SW480 (cell line): ENCODE measurements at regions not wholly inside any gene's neighbourhood (a gene's known extent, or its start where the extent isn't known, plus 50 kb on each side); places are given as distances from the start of the nearest gene placed in this dataset.
"Not testable (repeated sequence)": the region's sequence is repeated elsewhere in the genome, so short reads cannot be mapped to it uniquely, and the experiment has no call there.

Source experiments
- DNase-seq: peaks from one replicate; pipeline ENCODE4 v3.0.0-alpha.2; 2016; ENCODE audit warnings: low spot score

DNA sequence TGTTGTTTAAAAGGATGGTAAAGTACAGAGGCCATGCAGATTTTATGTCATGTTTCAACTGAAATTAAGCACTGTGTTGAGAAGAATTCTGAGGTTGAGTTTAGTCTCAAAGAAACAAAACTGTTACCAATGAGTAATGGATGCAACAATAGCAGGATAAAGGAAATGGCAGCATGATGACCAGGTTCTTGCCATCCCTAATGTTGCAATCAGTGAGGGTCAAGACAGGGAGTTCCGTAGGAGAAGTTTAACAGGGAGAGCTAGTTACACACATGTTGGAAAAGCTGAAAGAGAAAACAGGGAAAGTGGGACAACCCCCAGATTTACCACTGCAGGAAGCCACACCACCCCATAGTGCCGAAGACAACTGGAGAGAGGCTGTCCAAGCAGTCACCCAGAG lies 343.8 kb upstream of the EPHA4 start:
- DNase-seq: no peak

DNA sequence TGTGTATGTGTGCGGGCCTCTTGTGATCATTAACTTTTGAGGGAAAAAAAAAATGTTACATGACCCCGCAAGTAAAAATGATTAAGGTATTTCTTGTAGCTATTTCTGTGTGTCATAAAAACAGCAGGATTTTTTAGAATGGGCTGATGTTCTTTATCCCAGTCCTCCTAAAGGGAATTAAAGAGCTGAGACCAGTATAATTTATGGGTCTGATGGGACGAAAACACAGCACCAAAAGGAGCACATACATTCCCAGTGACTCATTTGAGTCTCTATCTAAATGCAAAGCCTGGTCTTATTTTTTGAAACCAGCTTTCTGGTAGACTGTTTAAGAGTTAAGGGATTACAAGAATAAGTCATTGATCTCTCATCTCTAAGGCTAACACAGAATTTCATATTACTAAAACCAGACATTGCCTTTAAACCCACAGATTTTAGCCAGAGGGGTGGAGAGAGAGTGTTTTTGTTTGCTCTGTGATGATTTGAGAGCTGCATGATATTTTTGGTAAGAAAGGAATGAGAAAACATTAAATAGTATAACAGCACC lies 342.3 kb upstream of the EPHA4 start:
- DNase-seq: no peak

DNA sequence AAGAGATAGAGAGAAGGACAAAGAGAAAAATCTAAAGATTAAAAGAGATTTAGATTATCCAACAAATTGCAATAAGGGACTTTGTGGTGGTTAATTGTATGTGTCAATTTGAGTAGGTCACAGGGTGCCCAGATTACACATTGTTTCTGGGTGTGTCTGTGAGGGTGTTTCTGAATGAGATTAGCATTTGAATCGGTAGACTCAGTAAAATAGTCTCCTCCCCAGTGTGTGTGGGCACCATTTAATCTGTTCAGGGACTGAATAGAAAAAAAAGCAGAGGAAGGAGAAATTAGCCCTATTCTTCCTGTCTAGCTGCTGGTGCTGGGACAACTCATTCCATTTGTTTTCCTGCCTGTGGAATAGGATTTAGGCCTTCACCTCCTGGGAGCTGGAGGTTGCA lies 339.8 kb upstream of the EPHA4 start:
- no peak for DNase-seq

DNA sequence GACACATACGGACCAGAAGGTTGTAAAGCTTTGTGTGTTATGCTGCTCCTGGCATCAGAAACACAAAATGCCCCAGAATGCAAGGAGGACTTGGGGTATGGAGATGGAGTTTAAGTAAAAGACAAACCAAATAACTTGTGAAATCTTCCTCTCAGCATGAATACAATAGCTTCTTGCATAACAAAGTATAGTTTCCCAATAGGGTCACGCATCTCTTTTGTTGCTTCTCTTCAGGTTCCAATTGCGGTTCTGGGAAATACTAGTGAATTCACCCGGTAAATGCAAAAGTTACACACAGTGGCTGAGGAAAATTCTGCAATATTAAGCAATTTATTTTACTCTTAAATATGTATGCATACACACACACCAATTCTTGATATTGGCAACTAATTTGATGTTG lies 339.2 kb upstream of the EPHA4 start:
- DNase-seq: no peak

DNA sequence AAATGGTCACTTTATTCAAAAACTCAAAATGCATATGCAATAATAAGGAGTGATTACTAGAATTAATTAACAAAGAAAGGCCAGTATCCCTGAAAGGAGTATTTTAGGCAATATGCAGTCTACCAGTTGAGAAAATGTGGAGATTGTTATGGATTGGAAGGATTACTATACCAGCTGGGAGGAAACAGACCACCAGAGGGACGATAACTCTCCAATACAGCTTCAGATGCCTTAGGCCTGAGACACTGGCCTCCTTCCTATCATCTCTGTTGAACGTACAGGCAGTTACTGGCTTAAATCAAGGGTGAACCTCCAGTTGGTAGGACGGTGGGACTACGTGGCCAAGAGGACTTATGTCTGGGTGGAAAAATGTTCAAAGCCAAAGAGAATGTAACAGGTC lies 336.4 kb upstream of the EPHA4 start:
- DNase-seq: no peak

DNA sequence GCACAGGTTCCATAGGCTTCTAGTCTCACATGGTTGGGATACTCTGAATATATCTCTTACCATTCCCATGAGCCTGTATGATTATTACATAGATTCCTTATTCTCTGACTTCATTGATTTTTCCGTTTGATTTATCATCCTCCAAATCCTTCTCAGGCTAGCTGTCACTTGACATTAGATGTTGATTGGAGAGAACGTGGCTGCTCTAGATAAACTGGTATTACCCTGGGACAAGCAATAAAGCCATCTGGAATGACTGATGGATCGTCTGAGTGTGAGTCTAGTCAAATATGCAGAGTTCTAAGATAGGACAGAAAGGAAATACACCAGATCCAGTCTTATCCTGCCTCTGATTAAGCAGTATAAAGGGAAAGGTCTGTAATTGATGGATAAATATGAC lies 325.6 kb upstream of the EPHA4 start:
- no peak for DNase-seq

DNA sequence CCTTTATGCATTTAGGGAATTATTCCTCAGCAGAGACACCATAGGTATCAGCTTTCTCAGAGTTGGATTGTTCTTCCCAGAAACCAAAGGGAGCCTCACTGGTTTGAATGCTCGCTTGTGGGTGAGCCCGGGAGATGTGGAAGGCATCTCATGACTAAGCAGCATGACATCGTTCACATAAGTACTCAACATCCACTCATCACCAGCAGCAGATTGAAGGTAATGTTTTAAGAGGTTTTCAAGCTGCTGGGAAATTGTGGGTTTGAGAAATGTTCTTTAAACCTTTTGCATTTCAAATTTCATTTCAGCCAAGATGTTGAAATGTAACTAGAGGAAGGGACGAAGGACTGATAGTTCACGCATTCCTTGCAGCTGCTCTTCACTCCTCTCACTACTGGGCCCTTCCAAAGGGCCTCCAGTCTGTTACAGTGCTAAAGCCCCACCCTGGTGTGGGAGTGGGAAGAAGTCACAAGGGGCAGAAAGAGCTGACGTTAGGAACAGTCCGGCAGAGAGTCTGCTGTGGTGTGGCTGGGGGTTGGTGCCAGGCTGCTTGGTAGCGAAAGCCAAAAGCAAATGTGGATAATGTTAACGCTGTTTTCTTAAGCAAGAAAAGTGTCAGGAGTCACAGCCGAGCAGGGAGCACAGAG lies 324.5 kb upstream of the EPHA4 start:
- no peak for DNase-seq

DNA sequence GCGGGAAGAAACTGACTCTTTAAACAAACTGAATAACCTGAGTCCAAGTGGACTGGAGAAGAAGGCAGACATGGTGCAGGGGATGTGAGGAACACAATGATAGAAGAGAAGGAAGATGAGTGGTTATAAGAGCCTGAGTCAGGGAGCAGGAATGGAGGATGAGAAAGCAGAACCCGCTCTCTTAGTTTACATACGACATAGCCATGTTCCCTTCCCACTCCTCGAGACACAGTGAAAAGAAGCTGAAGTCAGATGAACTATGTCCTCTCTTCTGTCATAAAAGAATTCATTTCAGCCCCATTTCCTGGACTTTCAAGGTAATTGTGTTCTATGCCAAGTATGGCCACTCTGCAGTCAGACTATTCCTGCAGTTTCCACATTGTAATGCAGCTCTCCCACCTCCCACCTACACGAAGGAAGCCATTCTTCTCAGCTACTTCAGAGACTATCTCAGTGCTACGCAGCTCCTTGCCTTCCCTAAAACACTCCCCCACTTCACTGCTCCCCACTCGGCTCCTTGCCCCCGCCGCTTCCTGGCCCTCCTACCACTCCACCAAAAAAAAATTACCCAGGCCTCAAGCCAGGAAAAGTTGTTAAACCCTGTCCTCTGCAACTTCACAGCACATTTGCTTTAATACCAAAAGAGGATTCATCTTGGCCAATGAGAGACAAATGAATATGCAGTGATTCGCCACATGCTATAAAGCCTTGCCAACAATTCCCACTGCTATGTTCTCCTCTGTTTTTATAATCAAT lies 323.4 kb upstream of the EPHA4 start:
- no peak for DNase-seq

DNA sequence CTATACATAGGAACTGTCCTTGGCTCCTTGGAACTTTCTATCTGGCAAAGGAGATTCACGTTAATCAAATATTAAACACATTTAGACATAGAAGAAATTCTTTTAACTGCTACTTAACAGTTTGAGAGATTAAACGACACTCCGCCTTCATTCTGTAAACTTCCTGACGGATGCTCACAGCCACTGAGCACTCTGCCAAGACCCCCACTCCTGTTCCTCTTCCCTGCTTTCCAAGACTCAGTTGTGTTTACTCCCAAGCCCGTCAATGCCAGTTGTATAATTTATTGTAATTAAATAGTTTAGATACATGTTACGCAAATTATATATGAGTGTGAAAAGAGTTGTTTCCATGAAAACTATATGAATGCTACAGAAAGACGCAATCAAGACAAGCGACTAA lies 321.4 kb upstream of the EPHA4 start:
- DNase-seq: no peak

DNA sequence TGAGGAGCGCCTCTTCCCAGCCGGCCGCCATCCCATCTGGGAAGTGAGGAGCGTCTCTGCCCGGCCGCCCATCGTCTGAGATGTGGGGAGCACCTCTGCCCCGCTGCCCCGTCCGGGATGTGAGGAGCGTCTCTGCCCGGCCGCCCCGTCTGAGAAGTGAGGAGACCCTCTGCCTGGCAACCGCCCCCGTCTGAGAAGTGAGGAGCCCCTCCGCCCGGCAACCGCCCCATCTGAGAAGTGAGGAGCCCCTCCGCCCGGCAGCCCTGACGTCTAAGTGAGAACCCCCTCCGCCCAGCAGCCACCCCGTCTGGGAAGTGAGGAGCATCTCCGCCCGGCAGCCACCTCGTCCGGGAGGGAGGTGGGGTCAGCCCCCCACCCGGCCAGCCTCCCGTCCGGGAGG lies 319.9 kb upstream of the EPHA4 start:
- DNase-seq: not testable (repeated sequence)

DNA sequence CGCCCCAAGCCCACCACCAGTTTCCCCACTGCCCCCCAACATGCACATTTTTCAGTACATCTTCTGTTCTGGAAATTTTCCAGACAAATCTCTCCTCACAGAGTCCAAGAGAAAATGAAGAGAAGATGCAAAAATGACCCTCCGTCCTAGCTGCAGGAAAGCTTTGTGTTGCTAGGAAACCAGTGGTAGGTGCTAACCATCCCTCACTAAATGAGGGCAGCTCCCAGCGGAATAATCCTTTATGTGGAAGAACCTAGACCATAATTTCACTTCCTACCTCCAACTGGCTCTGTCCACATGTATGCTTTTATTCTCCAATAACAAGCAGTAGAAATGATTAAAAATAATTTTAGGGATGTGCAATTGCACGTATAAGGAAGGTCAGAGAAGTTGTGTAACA lies 311.9 kb upstream of the EPHA4 start:
- DNase-seq: no peak

DNA sequence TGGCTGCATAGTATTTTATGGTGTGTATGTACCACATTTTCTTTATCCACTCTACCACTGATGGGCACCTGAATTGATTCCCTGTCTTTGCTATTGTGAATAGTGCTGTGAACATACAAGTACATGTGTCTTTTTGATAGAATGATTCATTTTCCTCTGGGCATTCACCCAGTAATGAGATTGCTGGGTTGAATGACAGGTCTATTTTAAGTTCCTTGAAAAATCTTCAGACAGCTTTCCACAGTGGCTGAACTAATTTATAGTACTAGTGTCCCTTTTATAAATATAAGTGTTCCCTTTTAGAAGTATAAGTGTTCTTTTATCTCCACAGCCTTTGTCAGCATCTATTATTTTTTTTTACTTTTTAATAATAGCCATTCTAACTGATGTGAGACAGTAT lies 303.9 kb upstream of the EPHA4 start:
- DNase-seq: no peak

DNA sequence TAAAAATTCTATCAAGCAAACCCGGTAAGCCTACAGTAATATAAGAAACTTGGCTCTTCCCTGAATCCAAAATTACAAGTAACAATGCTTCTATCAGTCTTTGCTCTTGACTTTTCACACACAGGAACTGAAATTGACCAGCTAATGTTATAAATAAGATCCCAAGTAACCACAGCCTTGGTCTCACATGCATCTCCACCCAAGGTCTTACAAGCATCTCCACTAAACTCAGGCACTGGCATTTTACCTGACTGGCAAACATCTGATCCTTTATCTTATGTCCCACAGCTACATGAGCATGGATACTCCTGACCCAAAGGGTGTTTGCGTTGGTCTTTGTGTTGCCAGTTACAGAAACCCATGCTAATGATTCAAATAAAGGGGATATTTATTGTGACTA lies 302.3 kb upstream of the EPHA4 start:
- DNase-seq: no peak

DNA sequence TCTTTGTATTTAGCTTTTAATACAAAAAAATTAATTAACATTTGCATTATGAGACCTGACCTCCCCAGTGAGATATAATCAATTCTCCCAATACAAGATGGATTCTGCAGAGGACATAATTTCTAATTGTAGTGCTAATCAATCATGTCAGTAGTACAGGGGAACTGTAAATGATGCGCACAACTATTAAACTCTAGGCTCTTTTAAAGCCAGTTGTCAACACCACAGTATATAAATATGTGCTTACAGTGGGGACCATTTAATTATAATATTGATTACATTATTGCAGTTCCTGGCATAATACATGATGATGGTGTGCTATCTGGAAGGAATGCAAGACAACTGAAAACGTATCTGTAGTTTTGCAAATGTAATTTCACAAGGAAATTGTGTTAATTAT lies 285.6 kb upstream of the EPHA4 start:
- DNase-seq: no peak

DNA sequence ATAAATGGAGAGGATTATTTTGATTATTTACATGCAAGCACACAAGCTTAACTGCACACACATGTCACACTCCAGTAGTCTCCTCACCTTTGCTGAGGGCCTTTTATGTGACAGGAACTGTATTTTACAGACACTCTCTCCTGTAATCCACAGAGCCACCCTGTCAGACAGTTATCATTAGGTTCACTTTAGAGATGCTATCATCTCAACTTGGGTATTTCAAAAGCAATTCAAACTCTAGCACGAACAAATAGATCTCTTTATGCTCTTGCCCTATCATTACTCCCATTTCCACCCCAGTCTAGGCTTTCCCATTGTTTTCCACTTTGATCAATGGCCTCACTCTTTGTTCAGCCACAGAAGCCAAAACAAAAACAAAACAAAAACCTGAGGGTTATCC lies 281.2 kb upstream of the EPHA4 start:
- DNase-seq: no peak

DNA sequence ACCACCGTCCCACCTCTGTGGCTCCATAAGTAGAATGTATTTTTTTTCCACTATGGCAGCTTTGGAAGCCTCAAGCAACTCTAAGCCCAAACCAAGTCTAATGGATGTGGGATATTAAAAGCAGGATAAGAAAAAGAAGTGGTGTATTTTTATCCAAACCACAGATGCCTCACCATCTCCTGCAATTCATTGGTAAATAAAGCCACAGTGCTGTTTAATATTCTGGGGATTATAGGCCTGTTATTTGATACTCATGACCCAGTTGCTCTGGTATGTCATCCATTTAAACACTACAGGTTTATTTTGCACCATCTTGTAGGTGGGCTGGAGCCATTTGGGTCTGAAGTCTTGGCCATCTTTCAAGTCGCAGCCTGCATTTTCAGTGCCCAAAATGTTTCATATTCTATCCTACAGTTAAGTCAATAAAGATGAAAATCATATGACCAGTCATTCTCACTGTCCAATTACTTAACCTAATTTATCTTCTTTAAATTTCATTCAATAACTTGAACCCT lies 279.5 kb upstream of the EPHA4 start:
- DNase-seq: no peak

DNA sequence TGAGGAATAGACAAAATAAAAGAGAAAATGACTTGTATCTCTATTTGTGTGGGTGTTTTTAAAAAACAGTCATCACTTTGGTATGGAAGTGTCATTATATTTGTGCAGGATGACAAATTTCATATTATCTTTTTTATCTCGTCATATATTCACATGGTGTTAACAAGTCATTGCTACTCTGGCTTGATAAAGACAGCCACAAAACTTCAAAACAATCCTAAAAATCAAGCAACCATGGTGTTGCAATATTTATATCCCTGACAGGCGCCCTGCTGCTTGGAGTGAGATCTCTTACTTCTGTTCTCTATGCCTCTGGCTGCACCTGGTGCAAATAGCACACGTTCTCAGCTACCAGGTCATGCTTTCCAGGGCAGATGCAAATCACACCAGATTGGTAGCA lies 278.0 kb upstream of the EPHA4 start:
- DNase-seq: no peak

DNA sequence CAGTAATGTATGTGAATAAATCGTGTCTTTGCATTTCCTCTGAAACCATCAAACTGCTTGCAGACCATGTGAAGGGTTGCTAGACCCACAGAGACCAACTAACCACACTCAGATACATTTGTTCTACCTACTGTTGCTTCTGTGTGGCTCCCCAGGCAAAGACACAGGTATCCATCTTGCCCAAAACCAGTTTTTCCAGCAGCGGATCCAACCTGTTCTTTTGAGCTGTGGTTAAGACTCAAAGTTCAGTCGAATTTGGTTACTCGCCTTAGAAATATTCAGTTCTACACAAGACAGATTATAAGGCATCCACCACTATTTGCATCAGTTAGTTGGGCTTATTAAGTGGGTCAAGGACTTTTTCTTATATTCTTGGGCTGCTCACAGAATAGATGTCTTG lies 276.2 kb upstream of the EPHA4 start:
- DNase-seq: no peak

DNA sequence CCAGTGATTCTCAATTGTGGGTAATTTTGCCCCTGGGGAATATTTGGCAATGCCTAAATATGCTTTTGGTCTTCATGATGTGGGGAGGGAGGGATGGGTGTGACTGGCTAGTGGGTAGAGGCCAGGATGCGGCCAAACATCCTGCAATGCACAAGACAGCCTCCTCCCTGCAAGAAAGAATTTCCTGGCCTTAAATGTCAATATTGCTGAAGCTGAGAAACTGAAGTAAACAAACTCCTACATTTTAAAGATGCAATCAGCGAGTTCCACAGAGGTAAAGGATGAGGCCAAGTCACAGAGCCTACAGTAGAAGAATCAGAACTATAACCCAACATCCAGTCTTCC lies 272.9 kb upstream of the EPHA4 start:
- no peak for DNase-seq

DNA sequence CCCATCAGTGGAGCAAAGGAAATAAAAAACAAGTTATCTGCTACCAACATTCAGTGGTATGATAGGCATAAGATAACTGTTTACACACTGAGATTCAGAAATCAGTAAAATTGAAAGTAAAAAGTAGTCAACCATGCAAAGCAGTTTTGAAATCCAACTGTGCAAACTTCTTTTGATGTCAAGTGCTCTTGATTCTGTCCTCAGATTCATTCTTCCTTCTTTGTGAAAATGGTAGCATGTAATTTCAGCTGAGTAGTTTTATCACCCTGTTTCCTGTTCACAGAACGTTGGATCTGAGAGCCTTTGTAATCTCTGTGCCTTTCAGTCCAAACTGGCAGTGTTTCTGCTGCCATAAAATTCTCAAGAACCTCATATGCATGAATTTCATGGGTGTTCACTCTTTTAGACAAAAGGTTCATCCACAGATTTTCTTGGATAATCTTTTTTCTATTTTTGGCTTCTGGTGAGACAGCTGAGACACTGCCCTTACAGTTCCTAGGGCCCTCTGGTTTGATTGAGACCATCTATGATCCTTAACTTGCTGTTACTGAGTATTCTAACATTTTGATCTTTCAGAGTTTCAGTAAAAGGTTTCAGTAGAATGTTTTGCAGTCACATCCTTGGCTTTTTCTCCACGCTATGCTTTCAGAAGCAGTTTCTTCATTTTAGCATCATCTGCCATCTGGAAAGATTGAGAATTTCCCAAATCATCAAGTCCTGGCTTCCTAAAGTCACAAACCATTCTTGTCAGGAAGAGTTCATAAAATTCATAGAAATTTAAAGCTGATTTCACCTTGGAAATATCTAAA lies 272.3 kb upstream of the EPHA4 start:
- no peak for DNase-seq

DNA sequence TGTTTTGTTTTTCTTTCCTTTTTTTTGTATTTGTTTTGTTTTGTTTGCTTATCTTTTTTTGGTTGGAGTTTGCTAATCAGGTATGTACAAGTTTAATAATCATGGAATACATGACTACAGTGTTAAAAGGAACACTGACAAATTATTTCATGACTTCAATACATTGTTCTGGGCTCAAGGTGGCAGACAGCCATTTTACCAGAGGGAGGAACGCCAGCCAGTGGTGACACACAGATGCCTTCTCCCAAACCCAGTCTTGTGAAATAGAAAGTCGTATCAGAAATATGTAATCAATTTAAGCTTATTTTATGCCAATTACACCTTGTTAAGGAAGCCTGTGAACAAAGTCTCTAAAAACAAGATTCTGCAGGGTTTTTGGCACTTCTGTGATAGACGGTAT lies 264.0 kb upstream of the EPHA4 start:
- DNase-seq: no peak

DNA sequence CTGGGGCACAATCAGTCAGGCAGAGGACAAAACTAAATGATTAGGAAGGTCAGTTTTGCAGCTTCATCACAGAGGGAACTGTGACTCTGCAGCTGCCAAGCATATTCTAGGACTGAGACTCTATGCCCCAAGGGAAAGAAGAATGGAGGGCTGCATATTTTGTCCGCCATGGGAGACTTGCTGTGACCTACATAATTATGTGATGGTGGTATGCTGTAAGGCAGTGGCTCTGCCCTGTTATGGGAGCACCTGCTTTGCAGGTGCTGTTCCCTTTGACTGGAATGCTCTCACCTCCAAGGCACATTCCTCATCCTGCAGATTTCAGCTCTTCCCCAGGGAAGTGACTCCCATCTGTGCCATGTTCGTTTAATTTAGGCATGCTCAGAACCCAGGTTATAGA lies 261.9 kb upstream of the EPHA4 start:
- no peak for DNase-seq

DNA sequence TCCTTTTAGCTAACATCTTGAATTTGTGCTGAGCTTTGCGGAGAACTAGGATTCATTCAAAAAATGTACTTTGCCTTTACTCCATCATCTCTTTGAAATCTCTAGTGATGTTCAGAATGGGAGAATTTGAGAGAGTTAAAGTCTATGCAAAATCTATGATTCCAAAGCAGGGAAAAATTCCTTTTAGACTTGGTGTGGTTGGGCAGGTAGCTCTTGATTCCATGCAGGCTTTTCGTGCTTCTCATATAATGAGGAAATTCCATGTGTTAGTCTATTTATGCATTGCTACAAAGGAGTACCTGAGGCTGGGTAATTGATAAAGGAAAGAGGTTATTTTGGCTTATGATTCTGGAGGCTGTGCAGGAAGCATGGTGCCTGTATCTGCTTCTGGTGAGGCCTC lies 258.9 kb upstream of the EPHA4 start:
- DNase-seq: no peak
